OCI-LY1 (cell line): ENCODE measurements at regions not wholly inside any gene's neighbourhood (a gene's known extent, or its start where the extent isn't known, plus 50 kb on each side); places are given as distances from the start of the nearest gene placed in this dataset.

ENCODE experiments used
- H2AFZ ChIP-seq: fragments of 200-600 bp; sonication (generic), shearing (Covaris generic); 2 replicates; pipeline ENCODE4 v1.6.0; 2014; ENCODE audit warnings: antibody characterized with exemption, mild to moderate bottlenecking, low read length
- H3F3A ChIP-seq: fragments of 200-600 bp; sonication (generic), shearing (Covaris generic); 2 replicates; pipeline ENCODE4 v1.6.0; 2014; ENCODE audit warnings: mild to moderate bottlenecking, antibody characterized with exemption, low read length, moderate library complexity; ENCODE audit not compliant: insufficient read depth
- H3K27ac ChIP-seq: fragments of 200-600 bp; sonication (generic); 2 replicates; pipeline ENCODE4 v1.5.1; 2014; ENCODE audit warnings: low read length, mixed run types, mild to moderate bottlenecking, low read depth; ENCODE audit not compliant: poor library complexity, severe bottlenecking
- H3K27me3 ChIP-seq: fragments of 200-600 bp; sonication (generic); 2 replicates; pipeline ENCODE4 v1.6.0; 2014; ENCODE audit warnings: antibody characterized with exemption, mild to moderate bottlenecking, low read length, moderate library complexity; ENCODE audit not compliant: insufficient read depth
- H3K36me3 ChIP-seq: fragments of 200-600 bp; sonication (generic); 2 replicates; pipeline ENCODE4 v1.6.1; 2014; ENCODE audit warnings: mild to moderate bottlenecking, antibody characterized with exemption, low read length, moderate library complexity, mixed read lengths; ENCODE audit not compliant: insufficient read depth
- H3K4me1 ChIP-seq: fragments of 200-600 bp; sonication (generic); 2 replicates; pipeline ENCODE4 v1.5.1; 2014; ENCODE audit warnings: mild to moderate bottlenecking, low read length, moderate library complexity; ENCODE audit not compliant: insufficient read depth, severe bottlenecking
- H3K4me2 ChIP-seq: fragments of 200-600 bp; sonication (generic), shearing (Covaris generic); 2 replicates; pipeline ENCODE4 v1.6.1; 2014; ENCODE audit warnings: low read length
- H3K4me3 ChIP-seq: fragments of 200-600 bp; sonication (generic); 2 replicates; pipeline ENCODE4 v1.5.1; 2014; ENCODE audit warnings: low read length, low read depth, mild to moderate bottlenecking, mixed read lengths; ENCODE audit not compliant: poor library complexity, severe bottlenecking
- H3K79me2 ChIP-seq: fragments of 200-600 bp; shearing (Covaris generic); 2 replicates; pipeline ENCODE4 v1.6.1; 2016; ENCODE audit warnings: mixed run types, low read length, mixed read lengths; ENCODE audit not compliant: insufficient read depth
- H3K9ac ChIP-seq: fragments of 200-600 bp; sonication (generic), shearing (Covaris generic); 2 replicates; pipeline ENCODE4 v1.6.1; 2014; ENCODE audit warnings: mild to moderate bottlenecking, low read length, mixed read lengths
- H3K9me2 ChIP-seq: fragments of 200-600 bp; sonication (generic), shearing (Covaris generic); 2 replicates; pipeline ENCODE4 v1.6.1; 2014; ENCODE audit warnings: low read depth, mild to moderate bottlenecking, low read length, mixed read lengths
- H3K9me3 ChIP-seq: fragments of 200-600 bp; shearing (Covaris generic); 2 replicates; pipeline ENCODE4 v1.6.1; 2014; ENCODE audit warnings: low read length, mixed read lengths
- H4K20me1 ChIP-seq: fragments of 200-600 bp; sonication (generic), shearing (Covaris generic); 2 replicates; pipeline ENCODE4 v1.6.0; 2016; ENCODE audit warnings: mild to moderate bottlenecking, low read length; ENCODE audit not compliant: insufficient read depth
- CTCF ChIP-seq: fragments of 200-600 bp; sonication (generic), shearing (Covaris generic); IDR thresholded peaks from 2 replicates; pipeline ENCODE4 v1.5.1; 2017; ENCODE audit warnings: mild to moderate bottlenecking, antibody characterized with exemption, low read length, moderate library complexity, mixed read lengths
- EZH2 ChIP-seq: fragments of 200-600 bp; sonication (generic), shearing (Covaris generic); IDR thresholded peaks from 2 replicates; pipeline ENCODE4 v1.8.0; 2017; ENCODE audit warnings: borderline replicate concordance, mixed run types, mild to moderate bottlenecking, antibody characterized with exemption, low read length, moderate library complexity, mixed read lengths

DNA sequence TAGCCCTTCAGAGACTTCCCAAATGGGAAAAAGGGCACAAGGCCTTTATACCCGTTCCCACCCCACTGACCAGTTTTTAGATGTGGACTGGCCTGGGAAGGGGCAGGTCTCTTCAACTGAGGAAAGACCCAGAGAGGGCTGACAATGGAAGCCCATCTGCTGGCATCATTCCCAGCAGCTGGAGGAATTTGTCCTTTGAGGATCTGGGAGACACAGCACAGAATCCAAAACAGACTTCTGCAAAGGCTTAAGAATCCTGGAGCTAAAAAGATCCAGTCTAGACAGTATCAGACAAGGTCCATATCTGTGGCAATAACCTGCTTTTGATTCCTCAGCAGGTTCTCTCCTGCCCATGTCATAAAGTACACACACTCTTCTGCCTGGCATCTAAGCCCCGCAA lies 329.2 kb downstream of the TMEM167A start:
- Histone ChIP-seq H3K4me3 (no peak overlapping the region), H3K4me2 (no peak overlapping the region), H3K9me2 (no peaks in the 10 kb centered on the region), H4K20me1 (no peaks in the 10 kb centered on the region), H3K36me3 (no peaks in the 10 kb centered on the region), H3K9ac (no peak overlapping the region), H2AFZ (no peak overlapping the region), H3K4me1 (no peaks in the 10 kb centered on the region), H3K79me2 (no peaks in the 10 kb centered on the region), H3K9me3 (no peaks in the 10 kb centered on the region), H3F3A (no peaks in the 10 kb centered on the region), H3K27ac (no peak overlapping the region), H3K27me3 (no peaks in the 10 kb centered on the region)
- no peak for TF ChIP-seq EZH2
- no peak for TF ChIP-seq CTCF

DNA sequence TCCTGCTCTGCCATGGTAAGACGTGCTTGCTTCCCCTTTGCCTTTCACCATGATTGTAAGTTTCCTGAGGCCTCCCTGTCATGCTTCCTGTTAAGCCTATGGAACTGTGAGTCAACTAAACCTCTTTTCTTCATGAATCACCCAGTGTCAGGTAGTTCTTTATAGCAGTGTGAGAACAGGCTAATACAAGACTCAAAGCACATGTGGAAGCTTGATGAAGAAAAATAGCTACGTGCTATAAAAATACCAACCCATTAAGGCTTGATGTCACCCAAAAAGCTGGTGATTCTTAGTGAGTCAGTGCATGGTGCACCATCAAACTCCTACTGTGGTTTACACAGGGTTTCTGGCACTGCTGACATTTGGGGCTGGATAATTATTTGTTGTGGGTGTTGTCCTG lies 332.2 kb downstream of the TMEM167A start:
- H3K27me3 ChIP-seq, result no peaks in the 10 kb centered on the region
- no peaks in the 10 kb centered on the region for H3K36me3 ChIP-seq
- no peaks in the 10 kb centered on the region for H3K4me1 ChIP-seq
- no peaks in the 10 kb centered on the region for H3K79me2 ChIP-seq
- no peak overlapping the region for H3K9ac ChIP-seq
- H4K20me1 ChIP-seq, result no peaks in the 10 kb centered on the region
- H3K9me3 ChIP-seq, result no peaks in the 10 kb centered on the region
- no peaks in the 10 kb centered on the region for H3K9me2 ChIP-seq
- H3F3A ChIP-seq, result no peaks in the 10 kb centered on the region
- no peak for TF ChIP-seq CTCF
- no peak for TF ChIP-seq EZH2
- no peak overlapping the region for H2AFZ ChIP-seq
- no peak overlapping the region for H3K4me3 ChIP-seq
- H3K27ac ChIP-seq, result no peak overlapping the region
- H3K4me2 ChIP-seq, result no peak overlapping the region

- Histone ChIP-seq H3K9me2 (no peaks in the 10 kb centered on the region), H3K9ac (no peak overlapping the region), H2AFZ (no peak overlapping the region), H3K79me2 (no peaks in the 10 kb centered on the region), H3K4me3 (no peak overlapping the region), H3K4me2 (no peak overlapping the region), H3F3A (no peaks in the 10 kb centered on the region), H3K4me1 (no peaks in the 10 kb centered on the region), H3K36me3 (no peaks in the 10 kb centered on the region), H4K20me1 (no peaks in the 10 kb centered on the region), H3K9me3 (no peaks in the 10 kb centered on the region), H3K27ac (no peak overlapping the region), H3K27me3 (no peaks in the 10 kb centered on the region)
- no peak for TF ChIP-seq EZH2
- TF ChIP-seq CTCF, result no peak
Observed at GRCh38 chr5:82738681-82739269, 338.4 kb downstream of the TMEM167A start.
